ENCODE measurements at regions not wholly inside any gene's neighbourhood (a gene's known extent, or its start where the extent isn't known, plus 50 kb on each side); places are given as distances from the start of the nearest gene placed in this dataset.

GRCh38 chr6:102333736-102334135 is 940.2 kb downstream of the GRIK2 start:
- TF ChIP-seq POLR2A (IDR thresholded peaks at IDR 0.05; ENCODE audit: low read depth) (no peak), EP300 (IDR thresholded peaks at IDR 0.05) (no peak)
- TF ChIP-seq, protein P1, sequence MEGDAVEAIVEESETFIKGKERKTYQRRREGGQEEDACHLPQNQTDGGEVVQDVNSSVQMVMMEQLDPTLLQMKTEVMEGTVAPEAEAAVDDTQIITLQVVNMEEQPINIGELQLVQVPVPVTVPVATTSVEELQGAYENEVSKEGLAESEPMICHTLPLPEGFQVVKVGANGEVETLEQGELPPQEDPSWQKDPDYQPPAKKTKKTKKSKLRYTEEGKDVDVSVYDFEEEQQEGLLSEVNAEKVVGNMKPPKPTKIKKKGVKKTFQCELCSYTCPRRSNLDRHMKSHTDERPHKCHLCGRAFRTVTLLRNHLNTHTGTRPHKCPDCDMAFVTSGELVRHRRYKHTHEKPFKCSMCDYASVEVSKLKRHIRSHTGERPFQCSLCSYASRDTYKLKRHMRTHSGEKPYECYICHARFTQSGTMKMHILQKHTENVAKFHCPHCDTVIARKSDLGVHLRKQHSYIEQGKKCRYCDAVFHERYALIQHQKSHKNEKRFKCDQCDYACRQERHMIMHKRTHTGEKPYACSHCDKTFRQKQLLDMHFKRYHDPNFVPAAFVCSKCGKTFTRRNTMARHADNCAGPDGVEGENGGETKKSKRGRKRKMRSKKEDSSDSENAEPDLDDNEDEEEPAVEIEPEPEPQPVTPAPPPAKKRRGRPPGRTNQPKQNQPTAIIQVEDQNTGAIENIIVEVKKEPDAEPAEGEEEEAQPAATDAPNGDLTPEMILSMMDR (IDR thresholded peaks at IDR 0.05) = no peak

Data from esophagus muscularis mucosa (tissue), 4 donors.